ENCODE measurements at regions not wholly inside any gene's neighbourhood (a gene's known extent, or its start where the extent isn't known, plus 50 kb on each side); places are given as distances from the start of the nearest gene placed in this dataset.

GRCh38 chr3:56990641-56991015, 69.8 kb upstream of the SPATA12 start:
- TF ChIP-seq, protein P1, sequence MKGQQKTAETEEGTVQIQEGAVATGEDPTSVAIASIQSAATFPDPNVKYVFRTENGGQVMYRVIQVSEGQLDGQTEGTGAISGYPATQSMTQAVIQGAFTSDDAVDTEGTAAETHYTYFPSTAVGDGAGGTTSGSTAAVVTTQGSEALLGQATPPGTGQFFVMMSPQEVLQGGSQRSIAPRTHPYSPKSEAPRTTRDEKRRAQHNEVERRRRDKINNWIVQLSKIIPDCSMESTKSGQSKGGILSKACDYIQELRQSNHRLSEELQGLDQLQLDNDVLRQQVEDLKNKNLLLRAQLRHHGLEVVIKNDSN (CRISPR knock-in tag; IDR thresholded peaks at IDR 0.05), result no peak
- TF ChIP-seq HMGA2 (CRISPR knock-in tag; IDR thresholded peaks at IDR 0.05), result no peak
- TF ChIP-seq, protein P2, sequence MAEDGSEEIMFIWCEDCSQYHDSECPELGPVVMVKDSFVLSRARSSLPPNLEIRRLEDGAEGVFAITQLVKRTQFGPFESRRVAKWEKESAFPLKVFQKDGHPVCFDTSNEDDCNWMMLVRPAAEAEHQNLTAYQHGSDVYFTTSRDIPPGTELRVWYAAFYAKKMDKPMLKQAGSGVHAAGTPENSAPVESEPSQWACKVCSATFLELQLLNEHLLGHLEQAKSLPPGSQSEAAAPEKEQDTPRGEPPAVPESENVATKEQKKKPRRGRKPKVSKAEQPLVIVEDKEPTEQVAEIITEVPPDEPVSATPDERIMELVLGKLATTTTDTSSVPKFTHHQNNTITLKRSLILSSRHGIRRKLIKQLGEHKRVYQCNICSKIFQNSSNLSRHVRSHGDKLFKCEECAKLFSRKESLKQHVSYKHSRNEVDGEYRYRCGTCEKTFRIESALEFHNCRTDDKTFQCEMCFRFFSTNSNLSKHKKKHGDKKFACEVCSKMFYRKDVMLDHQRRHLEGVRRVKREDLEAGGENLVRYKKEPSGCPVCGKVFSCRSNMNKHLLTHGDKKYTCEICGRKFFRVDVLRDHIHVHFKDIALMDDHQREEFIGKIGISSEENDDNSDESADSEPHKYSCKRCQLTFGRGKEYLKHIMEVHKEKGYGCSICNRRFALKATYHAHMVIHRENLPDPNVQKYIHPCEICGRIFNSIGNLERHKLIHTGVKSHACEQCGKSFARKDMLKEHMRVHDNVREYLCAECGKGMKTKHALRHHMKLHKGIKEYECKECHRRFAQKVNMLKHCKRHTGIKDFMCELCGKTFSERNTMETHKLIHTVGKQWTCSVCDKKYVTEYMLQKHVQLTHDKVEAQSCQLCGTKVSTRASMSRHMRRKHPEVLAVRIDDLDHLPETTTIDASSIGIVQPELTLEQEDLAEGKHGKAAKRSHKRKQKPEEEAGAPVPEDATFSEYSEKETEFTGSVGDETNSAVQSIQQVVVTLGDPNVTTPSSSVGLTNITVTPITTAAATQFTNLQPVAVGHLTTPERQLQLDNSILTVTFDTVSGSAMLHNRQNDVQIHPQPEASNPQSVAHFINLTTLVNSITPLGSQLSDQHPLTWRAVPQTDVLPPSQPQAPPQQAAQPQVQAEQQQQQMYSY (CRISPR knock-in tag; IDR thresholded peaks at IDR 0.05), result no peak
- TF ChIP-seq SP1 (CRISPR knock-in tag; conservative IDR thresholded peaks at IDR 0.05), result no peak
